GM19324 (cell line): ENCODE measurements at regions not wholly inside any gene's neighbourhood (a gene's known extent, or its start where the extent isn't known, plus 50 kb on each side); places are given as distances from the start of the nearest gene placed in this dataset.

Experiments used
- ATAC-seq: cut with Tn5 transposase; IDR thresholded peaks from one replicate; pipeline ENCODE4 v1.9.1; 2021; ENCODE audit warnings: mild to moderate bottlenecking, moderate library complexity; ENCODE audit not compliant: unreplicated experiment, low FRiP score

GRCh38 chr12:67792185-67792584, 143.6 kb downstream of the DYRK2 start:
- ATAC-seq: no peak

GRCh38 chr12:67794161-67794560, 145.6 kb downstream of the DYRK2 start:
- no peak for ATAC-seq

DNA sequence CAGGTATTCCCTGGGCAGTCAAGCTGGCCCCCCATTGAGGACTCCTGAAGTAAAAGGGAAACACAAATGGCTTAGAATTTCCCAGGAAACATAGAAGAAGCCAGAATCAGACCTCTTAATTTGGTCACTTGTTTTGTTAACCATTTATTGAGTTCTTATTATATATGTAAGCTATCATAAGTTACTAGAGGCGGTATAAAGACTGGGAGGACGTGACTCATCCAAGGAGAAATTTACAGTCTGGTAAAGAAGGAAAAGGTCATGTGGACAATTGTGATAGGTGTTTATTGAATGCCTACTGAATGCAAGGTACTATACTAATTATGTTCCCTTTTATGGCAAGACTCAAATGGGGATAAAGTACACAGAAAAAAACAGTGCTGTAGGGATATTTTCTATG, 146.7 kb downstream of the DYRK2 start:
- ATAC-seq: no peak

DNA sequence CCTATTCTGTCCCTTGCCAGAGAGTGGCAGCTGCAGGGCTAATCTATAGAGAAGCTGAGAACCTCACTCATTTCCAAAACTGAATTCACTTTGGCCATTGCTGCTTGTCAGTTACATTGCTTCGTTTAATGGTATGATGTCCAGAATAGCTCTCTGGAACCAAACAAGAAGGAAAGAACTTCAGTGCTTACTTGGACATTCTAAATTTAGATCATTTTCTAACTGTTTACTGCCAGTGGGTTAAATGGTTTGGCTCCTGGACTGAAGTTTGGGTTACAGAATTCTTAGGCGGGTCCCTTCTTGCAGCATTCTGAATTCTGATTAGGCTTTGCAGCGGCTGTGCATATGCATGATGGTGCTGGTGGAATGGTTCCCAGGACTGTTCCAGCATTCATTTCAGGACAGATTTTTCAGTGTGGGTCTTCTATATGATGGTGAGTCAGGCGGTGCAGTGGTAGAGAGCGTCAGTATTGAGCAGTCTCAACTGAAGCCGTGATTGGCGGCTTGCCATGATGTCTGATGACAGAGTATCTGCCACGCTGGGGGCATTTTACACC, 148.7 kb downstream of the DYRK2 start:
- ATAC-seq: no peak

DNA sequence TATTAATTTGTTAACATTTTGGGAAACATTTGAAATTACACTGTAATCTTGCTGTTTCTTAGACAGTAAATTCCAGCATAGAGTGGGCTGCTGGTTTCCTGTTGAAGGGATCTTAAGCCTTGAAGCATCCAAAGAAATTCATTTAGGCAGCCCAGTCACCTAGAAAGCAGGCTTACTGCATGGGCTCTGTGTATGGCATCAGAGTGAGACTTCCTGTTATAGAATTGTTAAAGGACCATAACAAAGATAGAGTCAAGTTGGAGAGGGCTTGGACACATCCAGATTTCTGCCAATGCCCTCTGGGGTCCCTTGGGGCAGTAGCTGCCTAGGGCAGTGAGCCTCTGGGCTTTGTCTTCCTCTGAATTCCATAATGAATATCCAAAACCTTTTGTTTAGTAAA, 149.2 kb downstream of the DYRK2 start:
- no peak for ATAC-seq

- ATAC-seq: no peak
These were observed 150.2 kb downstream of the DYRK2 start for GRCh38 chr12:67798768-67799167.

- no peak for ATAC-seq
These were observed 154.2 kb downstream of the DYRK2 start for GRCh38 chr12:67802731-67803130.

DNA sequence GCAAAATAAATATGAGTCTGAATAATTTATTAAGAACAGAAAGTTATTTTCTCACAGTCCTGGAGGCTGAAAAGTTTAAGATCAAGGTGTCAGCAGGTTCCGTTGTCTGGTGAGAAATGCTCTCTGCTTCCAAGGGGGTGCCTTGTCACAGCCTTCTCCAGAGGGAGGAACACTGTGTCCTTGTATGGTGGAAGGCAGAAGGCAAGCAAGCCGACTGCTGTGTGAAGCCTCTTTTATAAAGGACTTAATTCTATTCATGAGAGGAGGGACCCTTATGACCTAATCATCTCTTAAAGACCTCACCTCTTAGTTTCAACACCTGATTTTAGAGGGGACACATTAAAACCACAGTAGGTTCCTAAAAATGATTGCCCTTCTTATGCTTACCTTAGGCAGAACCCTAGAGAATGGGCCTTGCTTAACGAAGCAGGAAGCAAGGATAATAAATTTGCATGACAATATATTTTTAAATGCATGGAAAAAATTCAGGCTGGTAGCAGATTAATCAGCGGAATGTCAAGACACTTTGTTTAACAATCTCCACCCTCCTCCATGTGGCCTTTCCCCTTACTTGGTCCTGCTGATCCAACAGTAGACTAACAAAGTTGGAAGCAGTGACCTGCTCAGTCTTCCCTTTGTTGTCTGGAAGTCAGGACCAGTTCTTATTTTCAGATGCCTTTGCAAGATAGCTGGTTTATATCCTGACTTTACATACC, 154.9 kb downstream of the DYRK2 start:
- ATAC-seq: no peak

DNA sequence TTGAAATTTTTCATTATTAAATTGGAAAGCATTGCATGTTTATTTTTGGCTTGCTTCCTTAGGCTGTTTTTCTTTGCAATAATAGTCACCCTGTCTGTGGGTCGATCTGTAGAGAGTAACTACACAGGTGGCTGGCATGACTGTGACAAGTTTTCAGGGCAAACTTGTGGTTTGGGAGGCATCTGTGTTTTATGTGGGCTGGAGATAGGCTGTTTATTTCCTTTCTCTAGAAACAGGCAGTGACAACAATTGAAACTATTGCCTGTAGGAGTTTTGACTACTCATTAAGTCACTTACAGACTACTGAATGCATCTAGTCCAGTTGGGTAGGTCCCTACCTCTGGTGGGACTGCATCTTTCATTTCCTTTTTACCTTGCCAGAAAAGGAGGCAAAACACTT, 155.6 kb downstream of the DYRK2 start:
- ATAC-seq: no peak

DNA sequence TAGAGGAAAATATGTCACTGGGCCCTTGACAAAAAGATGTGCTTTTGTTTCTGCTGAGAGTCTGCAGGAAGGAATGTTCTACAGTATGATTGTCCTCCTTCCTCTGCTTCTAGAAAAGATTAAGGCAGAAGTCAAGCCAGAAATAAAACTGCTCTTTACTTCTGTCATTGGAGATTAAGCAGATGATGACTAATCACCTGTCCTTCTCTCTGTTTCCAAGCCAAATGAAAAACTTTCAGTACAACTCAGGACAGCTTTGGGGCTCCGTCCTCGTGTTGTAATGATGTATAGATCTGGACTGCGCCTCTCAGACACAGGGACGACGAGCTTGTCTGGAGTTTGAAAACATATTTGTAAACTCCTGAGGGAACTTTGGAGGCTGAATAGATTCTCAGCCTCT, 159.3 kb downstream of the DYRK2 start:
- ATAC-seq: no peak

- no peak for ATAC-seq
These were observed 161.6 kb downstream of the DYRK2 start for GRCh38 chr12:67810166-67810565.

- ATAC-seq: no peak
These were observed 163.2 kb downstream of the DYRK2 start for GRCh38 chr12:67811437-67812361.

- ATAC-seq: no peak
These were observed 164.9 kb downstream of the DYRK2 start for GRCh38 chr12:67813456-67813904.

DNA sequence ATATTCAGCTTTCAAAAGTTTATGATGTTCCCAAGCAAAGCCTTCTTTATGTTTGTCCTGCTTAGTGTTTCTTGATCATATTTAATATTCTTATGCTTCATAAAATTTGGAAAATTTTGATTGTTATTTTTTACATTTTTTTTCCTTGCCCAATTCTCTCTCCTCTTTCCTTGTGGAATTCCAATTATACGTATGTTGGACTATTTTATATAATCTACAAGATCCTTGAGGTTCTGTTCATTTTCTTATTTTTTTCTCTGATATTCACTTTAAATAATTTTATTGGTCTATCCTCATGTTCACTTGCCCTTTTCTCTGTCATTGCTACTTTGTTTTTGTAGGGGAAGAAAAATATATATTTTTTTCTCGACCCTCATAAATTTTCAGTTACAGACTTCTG, 167.7 kb downstream of the DYRK2 start:
- no peak for ATAC-seq

DNA sequence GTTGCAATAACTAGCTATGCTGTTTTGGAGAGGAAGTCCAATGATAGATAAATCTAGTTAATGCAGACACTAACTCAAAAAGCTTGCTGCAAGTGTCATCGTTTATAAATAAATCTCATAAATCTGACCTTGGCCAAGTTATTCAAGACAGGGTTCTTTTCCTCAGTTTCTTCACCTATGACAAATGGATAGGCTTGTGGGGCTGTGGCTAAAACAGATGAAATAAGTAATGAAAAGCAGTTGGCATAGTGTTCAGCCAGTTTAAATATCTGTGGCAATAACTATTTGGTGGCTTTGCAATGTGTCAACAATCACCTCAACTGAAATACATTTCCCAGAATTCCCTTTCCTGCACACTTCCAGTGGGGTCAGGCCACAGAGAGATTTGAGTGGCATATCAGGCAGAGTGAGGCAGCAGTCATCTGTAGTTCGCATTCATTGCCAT, 169.9 kb downstream of the DYRK2 start:
- no peak for ATAC-seq

DNA sequence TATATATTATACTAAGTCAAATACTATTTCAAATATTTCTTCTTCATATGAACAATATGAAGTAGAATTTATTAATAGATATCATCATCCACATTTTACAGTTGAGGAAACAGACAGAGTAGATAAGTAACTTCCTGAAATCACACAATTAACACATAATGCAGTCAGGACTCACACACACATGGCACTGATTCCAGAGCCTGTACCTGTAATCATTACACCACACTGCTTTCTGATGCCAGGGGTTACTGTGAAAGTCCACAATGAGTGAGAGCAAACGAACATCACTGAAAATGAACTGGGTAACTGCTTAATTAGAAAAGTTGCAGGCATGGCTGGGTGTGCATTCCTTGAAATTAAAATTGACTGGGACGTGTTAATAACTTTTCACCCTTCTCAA, 169.3 kb upstream of the IFNG-AS1 start:
- no peak for ATAC-seq

GRCh38 chr12:67820694-67821093, 168.6 kb upstream of the IFNG-AS1 start:
- no peak for ATAC-seq

DNA sequence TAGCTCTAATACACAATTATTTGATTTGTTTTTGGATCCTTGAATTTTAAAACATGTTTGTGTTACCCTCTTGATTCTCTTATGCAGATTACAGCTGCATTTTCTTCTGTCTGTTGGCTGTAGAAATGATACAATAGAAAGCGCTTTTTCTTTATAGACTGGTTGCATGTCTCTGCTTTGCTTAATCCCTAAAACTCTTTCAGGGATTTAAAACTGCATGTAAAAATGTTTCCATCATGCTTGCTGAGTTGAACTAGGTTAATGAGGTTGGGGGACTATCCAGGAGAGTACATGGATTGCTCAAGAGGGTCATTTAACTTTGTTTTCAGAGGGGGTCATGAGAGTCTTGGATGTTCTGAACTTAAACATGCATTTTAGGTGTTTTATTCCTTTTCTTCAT, 166.4 kb upstream of the IFNG-AS1 start:
- no peak for ATAC-seq

DNA sequence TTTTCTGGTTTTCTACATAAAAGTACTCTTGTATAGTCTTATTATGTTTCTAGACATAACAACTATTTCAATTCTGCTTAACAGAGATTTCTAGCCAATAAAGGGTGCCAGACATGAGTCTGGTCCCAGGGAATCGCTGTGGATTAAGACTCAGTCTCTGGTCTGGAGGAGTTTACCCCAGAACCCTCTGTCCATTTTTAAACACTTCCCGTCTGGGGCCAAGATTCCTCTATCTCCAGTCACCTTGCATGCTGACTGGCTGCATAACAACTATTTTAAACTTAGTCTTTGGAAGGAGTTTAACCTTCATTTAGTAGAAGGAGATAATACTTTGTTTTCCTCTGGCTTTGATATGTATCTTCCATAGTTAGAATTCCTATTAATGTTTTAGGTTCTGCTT, 163.1 kb upstream of the IFNG-AS1 start:
- no peak for ATAC-seq

GRCh38 chr12:67826946-67827720, 162.1 kb upstream of the IFNG-AS1 start:
- ATAC-seq: no peak
